ENCODE measurements at regions not wholly inside any gene's neighbourhood (a gene's known extent, or its start where the extent isn't known, plus 50 kb on each side); places are given as distances from the start of the nearest gene placed in this dataset.

- no peak overlapping the region for H3K9ac ChIP-seq (ENCODE audit: low read depth in 2 of 2, low read length in 2 of 2)
- H3K27ac ChIP-seq, result no peak overlapping the region
- intact Hi-C loops (cut with DNase I), result no loop called here
- TF ChIP-seq, protein P1, sequence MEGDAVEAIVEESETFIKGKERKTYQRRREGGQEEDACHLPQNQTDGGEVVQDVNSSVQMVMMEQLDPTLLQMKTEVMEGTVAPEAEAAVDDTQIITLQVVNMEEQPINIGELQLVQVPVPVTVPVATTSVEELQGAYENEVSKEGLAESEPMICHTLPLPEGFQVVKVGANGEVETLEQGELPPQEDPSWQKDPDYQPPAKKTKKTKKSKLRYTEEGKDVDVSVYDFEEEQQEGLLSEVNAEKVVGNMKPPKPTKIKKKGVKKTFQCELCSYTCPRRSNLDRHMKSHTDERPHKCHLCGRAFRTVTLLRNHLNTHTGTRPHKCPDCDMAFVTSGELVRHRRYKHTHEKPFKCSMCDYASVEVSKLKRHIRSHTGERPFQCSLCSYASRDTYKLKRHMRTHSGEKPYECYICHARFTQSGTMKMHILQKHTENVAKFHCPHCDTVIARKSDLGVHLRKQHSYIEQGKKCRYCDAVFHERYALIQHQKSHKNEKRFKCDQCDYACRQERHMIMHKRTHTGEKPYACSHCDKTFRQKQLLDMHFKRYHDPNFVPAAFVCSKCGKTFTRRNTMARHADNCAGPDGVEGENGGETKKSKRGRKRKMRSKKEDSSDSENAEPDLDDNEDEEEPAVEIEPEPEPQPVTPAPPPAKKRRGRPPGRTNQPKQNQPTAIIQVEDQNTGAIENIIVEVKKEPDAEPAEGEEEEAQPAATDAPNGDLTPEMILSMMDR (IDR thresholded peaks at IDR 0.05), result no peak
- no peaks in the 10 kb centered on the region for H3K4me1 ChIP-seq
- DNase-seq, result no peak
- H3K36me3 ChIP-seq, result no peaks in the 10 kb centered on the region
- H3K27me3 ChIP-seq, result no peaks in the 10 kb centered on the region
- H3K4me3 ChIP-seq, result no peak overlapping the region
- no peaks in the 10 kb centered on the region for H3K9me3 ChIP-seq
Observed at GRCh38 chr9:27668280-27668679, 95.0 kb upstream of the C9orf72 start.

- no peak for DNase-seq
- Histone ChIP-seq H3K27me3 (no peaks in the 10 kb centered on the region), H3K4me1 (no peaks in the 10 kb centered on the region), H3K36me3 (no peaks in the 10 kb centered on the region), H3K9me3 (no peaks in the 10 kb centered on the region), H3K4me3 (no peak overlapping the region), H3K27ac (no peak overlapping the region), H3K9ac (ENCODE audit: low read depth in 2 of 2, low read length in 2 of 2) (no peak overlapping the region)
- TF ChIP-seq, protein P1 (IDR thresholded peaks at IDR 0.05), result no peak
- intact Hi-C loops (cut with DNase I), result no loop called here
Observed at GRCh38 chr9:27671636-27672035, 98.4 kb upstream of the C9orf72 start.

- intact Hi-C loops (cut with DNase I), result no loop called here
- DNase-seq, result no peak
- TF ChIP-seq, protein P1 (IDR thresholded peaks at IDR 0.05), result no peak
Observed at GRCh38 chr9:27672718-27673117, 99.4 kb upstream of the C9orf72 start.

GRCh38 chr9:27673641-27674040, 100.4 kb upstream of the C9orf72 start:
- H3K27me3 ChIP-seq, result no peaks in the 10 kb centered on the region
- intact Hi-C loops (cut with DNase I), result no loop called here
- no peak overlapping the region for H3K4me3 ChIP-seq
- DNase-seq, result no peak
- no peak overlapping the region for H3K9ac ChIP-seq (ENCODE audit: low read depth in 2 of 2, low read length in 2 of 2)
- H3K9me3 ChIP-seq, result no peaks in the 10 kb centered on the region
- no peak overlapping the region for H3K27ac ChIP-seq
- H3K4me1 ChIP-seq, result no peaks in the 10 kb centered on the region
- H3K36me3 ChIP-seq, result no peaks in the 10 kb centered on the region
- TF ChIP-seq, protein P1 (IDR thresholded peaks at IDR 0.05), result no peak

More at GRCh38 chr9:27672718-27673117, 99.4 kb upstream of the C9orf72 start:
- Histone ChIP-seq H3K9me3 (no peaks in the 10 kb centered on the region), H3K4me1 (no peaks in the 10 kb centered on the region), H3K4me3 (no peak overlapping the region), H3K27ac (no peak overlapping the region), H3K36me3 (no peaks in the 10 kb centered on the region), H3K27me3 (no peaks in the 10 kb centered on the region), H3K9ac (ENCODE audit: low read depth in 2 of 2, low read length in 2 of 2) (no peak overlapping the region)

GRCh38 chr9:27675354-27675753, 102.1 kb upstream of the C9orf72 start:
- intact Hi-C loops (cut with DNase I), result no loop called here

More at GRCh38 chr9:27675354-27675753, 102.1 kb upstream of the C9orf72 start:
- Histone ChIP-seq H3K4me1 (no peaks in the 10 kb centered on the region), H3K36me3 (no peaks in the 10 kb centered on the region), H3K9me3 (no peaks in the 10 kb centered on the region), H3K27me3 (no peaks in the 10 kb centered on the region), H3K4me3 (no peak overlapping the region), H3K9ac (ENCODE audit: low read depth in 2 of 2, low read length in 2 of 2) (no peak overlapping the region), H3K27ac (no peak overlapping the region)
- TF ChIP-seq, protein P1 (IDR thresholded peaks at IDR 0.05), result no peak
- no peak for DNase-seq
